HG03521 (cell line): ENCODE measurements at regions not wholly inside any gene's neighbourhood (a gene's known extent, or its start where the extent isn't known, plus 50 kb on each side); places are given as distances from the start of the nearest gene placed in this dataset.

Source experiments
- ATAC-seq: cut with Tn5 transposase; IDR thresholded peaks from one replicate; pipeline ENCODE4 v1.9.1; 2021; ENCODE audit warnings: mild to moderate bottlenecking, moderate library complexity; ENCODE audit not compliant: unreplicated experiment

- ATAC-seq = no peak
Measured at GRCh38 chr10:28481968-28482367, 51.0 kb upstream of the WAC start.
